PFSK-1 (cell line): ENCODE measurements at regions not wholly inside any gene's neighbourhood (a gene's known extent, or its start where the extent isn't known, plus 50 kb on each side); places are given as distances from the start of the nearest gene placed in this dataset.

ENCODE experiments used
- FOXP2 ChIP-seq: optimal IDR thresholded peaks from 2 replicates; pipeline ENCODE3; 2011; ENCODE audit warnings: borderline replicate concordance, control low read depth, inconsistent platforms; ENCODE audit not compliant: insufficient read depth; ENCODE audit errors: extremely low read length, extremely low read depth
- POLR2AphosphoS5 ChIP-seq: IDR thresholded peaks from 2 replicates; pipeline ENCODE4 v1.6.1; 2012; ENCODE audit warnings: low read depth, mild to moderate bottlenecking, control low read depth, low read length, moderate library complexity
- SIN3A ChIP-seq: IDR thresholded peaks from 2 replicates; pipeline ENCODE4 v1.6.1; 2012; ENCODE audit warnings: mild to moderate bottlenecking, low read length, moderate library complexity, borderline replicate concordance; ENCODE audit not compliant: insufficient read depth
- TAF1 ChIP-seq: IDR thresholded peaks from 2 replicates; pipeline ENCODE4 v1.6.1; 2012; ENCODE audit warnings: low read length, control low read depth, borderline replicate concordance; ENCODE audit not compliant: insufficient read depth
- TF ChIP-seq, protein P1 (sequence below), 2 experiments: IDR thresholded peaks; 2 replicates each; pipeline versions ENCODE4 v1.6.1 to v1.8.0; 2011 to 2012; ENCODE audit warnings: low read depth in 2 of 2, low read length in 2 of 2, control low read depth in 1 of 2, inconsistent platforms in 1 of 2, mild to moderate bottlenecking in 1 of 2, moderate library complexity in 1 of 2; ENCODE audit not compliant: insufficient read depth in 1 of 2

DNA sequence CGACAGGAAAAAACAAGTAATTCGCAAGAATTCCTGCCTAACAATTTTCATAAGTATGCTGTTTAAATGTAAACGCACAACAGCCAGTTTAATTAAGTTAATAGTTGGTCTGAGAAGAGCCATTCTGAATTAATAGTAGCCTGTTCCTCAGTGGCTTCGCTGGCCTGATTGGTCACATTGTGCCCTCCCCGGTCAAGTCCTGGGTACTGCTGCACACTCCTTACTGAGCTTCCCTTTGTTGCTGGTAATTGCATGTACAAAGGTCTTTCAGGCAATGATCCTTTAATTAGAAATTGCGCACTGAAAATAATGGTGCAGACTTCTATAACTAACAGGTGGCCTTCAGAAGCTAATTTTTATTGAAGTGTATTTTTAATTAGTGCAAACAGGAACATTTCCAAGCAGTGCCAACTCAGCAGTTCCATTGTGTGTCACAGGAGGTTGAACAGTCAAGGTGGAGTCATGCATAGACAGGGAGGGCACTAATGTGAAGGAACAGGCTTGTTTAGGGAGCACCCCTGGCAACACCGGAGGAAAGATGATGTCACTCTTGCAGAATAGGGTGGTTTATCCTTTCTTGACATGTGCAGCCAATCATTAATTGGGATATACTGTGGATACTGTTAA lies 92.6 kb upstream of the SLC22A23 start:
- no peak for TF ChIP-seq TAF1
- no peak for TF ChIP-seq SIN3A
- TF ChIP-seq, protein P1, sequence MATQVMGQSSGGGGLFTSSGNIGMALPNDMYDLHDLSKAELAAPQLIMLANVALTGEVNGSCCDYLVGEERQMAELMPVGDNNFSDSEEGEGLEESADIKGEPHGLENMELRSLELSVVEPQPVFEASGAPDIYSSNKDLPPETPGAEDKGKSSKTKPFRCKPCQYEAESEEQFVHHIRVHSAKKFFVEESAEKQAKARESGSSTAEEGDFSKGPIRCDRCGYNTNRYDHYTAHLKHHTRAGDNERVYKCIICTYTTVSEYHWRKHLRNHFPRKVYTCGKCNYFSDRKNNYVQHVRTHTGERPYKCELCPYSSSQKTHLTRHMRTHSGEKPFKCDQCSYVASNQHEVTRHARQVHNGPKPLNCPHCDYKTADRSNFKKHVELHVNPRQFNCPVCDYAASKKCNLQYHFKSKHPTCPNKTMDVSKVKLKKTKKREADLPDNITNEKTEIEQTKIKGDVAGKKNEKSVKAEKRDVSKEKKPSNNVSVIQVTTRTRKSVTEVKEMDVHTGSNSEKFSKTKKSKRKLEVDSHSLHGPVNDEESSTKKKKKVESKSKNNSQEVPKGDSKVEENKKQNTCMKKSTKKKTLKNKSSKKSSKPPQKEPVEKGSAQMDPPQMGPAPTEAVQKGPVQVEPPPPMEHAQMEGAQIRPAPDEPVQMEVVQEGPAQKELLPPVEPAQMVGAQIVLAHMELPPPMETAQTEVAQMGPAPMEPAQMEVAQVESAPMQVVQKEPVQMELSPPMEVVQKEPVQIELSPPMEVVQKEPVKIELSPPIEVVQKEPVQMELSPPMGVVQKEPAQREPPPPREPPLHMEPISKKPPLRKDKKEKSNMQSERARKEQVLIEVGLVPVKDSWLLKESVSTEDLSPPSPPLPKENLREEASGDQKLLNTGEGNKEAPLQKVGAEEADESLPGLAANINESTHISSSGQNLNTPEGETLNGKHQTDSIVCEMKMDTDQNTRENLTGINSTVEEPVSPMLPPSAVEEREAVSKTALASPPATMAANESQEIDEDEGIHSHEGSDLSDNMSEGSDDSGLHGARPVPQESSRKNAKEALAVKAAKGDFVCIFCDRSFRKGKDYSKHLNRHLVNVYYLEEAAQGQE (IDR thresholded peaks at IDR 0.05; ENCODE audit: insufficient read depth in 1 of 2, low read depth in 2 of 2, low read length in 2 of 2): no peak
- TF ChIP-seq POLR2AphosphoS5: no peak
- TF ChIP-seq FOXP2: no peak

DNA sequence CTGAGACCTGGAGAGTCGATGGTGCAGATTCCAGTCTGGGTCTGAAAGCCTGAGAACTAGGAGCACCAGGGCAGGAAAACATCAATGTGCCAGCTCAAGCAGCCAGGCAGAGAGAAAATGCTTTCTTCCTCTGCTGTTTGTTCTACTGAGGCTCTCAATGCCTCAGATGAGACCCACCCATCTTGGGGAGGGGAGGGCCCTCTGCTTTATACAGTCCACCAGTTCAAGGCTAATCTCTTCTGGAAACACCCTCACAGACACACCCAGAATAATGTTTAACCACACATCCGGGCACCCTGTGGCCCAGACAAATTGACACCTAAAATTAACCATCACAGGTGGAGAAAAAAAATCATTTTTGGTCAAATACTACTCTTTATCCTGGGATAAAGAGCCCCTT lies 89.3 kb upstream of the SLC22A23 start:
- TF ChIP-seq, protein P1 (IDR thresholded peaks at IDR 0.05; ENCODE audit: insufficient read depth in 1 of 2, low read depth in 2 of 2, low read length in 2 of 2): no peak

DNA sequence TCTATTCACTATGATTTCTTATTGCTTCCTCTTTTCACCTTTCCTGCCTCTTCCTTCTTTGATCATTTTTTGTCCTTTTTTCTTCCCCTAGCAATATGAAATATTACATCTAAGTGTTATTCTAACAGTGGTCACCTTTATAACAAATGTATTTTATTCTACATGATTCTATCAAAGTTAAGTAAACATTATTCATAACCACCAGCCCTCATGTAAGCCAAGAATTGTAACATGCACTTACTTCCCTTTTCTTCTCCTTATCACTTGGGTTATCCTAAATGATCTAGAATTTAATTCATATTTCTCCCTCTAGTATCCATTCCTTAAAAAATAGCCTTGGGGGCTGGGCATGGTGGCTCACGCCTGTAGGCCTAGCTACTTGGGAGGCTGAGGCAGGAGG lies 88.3 kb upstream of the SLC22A23 start:
- TF ChIP-seq FOXP2 (no peak), SIN3A (no peak), POLR2AphosphoS5 (no peak), TAF1 (no peak)
- TF ChIP-seq, protein P1 (IDR thresholded peaks at IDR 0.05; ENCODE audit: insufficient read depth in 1 of 2, low read depth in 2 of 2, low read length in 2 of 2): no peak

DNA sequence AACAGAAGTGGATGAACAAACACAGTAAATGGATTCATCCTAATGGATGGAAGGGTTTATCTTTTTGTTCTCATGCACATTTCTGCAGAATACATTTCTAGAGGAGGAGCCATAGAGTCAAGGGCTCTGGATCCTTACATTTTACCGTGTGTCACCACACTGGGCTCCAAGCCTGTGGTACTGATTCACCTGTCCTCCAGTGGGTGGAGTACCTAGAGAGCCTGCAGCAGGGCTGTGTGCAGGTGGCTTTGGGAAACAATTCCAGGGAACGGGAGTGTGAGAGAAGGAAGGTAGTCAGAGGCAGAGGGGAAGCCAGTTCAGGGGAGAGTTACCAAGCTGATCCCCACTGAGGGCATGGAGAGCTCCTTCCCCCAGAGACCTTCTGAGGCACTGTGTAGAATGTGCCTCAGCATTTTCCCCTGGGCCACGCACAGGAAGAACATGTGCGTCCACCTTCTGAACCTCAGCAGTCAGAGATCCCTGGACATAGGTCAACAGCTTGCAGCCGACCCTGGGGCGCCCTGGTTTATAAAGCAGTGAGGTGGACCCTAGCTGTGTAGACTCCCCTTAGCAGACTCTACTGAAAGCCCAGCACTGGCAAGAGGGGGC lies 85.3 kb upstream of the SLC22A23 start:
- TF ChIP-seq, protein P1 (IDR thresholded peaks at IDR 0.05; ENCODE audit: insufficient read depth in 1 of 2, low read depth in 2 of 2, low read length in 2 of 2): no peak
- TF ChIP-seq POLR2AphosphoS5: no peak
- TF ChIP-seq SIN3A: no peak
- TF ChIP-seq FOXP2: no peak
- TF ChIP-seq TAF1: no peak
